SK-N-SH (cell line): ENCODE measurements at regions not wholly inside any gene's neighbourhood (a gene's known extent, or its start where the extent isn't known, plus 50 kb on each side); places are given as distances from the start of the nearest gene placed in this dataset.

ENCODE experiments used
- CTCF ChIP-seq: fragments of 200-600 bp; sonication (generic); IDR thresholded peaks from 2 replicates; pipeline ENCODE4 v1.6.1; 2017; ENCODE audit warnings: antibody characterized with exemption, mild to moderate bottlenecking, moderate library complexity
- FOXM1 ChIP-seq: IDR thresholded peaks from 2 replicates; pipeline ENCODE4 v1.4.0; 2012; ENCODE audit warnings: low read depth, mild to moderate bottlenecking
- GABPA ChIP-seq: IDR thresholded peaks from 2 replicates; pipeline ENCODE4 v1.4.0; 2012; ENCODE audit warnings: low read depth, mild to moderate bottlenecking
- SIN3A ChIP-seq: IDR thresholded peaks from 2 replicates; pipeline ENCODE4 v1.6.1; 2012; ENCODE audit warnings: low read depth, mild to moderate bottlenecking, low read length, moderate library complexity, borderline replicate concordance

GRCh38 chr3:64329037-64329436 is 103.8 kb upstream of the PRICKLE2 start:
- peak; percentile 13; the same call in 1 of the 2 replicates for TF ChIP-seq CTCF
- TF ChIP-seq FOXM1, result no peak
- TF ChIP-seq GABPA, result no peak
- no peak for TF ChIP-seq SIN3A
